Liver (tissue), 3 donors: ENCODE measurements at regions not wholly inside any gene's neighbourhood (a gene's known extent, or its start where the extent isn't known, plus 50 kb on each side); places are given as distances from the start of the nearest gene placed in this dataset.

Experiments
- ATF3 ChIP-seq: IDR thresholded peaks from 2 replicates; pipeline ENCODE4 v1.6.1; 2016; ENCODE audit warnings: antibody characterized with exemption
- EGR1 ChIP-seq, 2 donors: IDR thresholded peaks; 2 replicates each; pipeline ENCODE4 v1.6.1; 2016 to 2018; ENCODE audit warnings: antibody characterized with exemption in 2 of 2, low read depth in 2 of 2
- GABPA ChIP-seq, 2 donors: IDR thresholded peaks in 1 of 2; conservative IDR thresholded peaks in 1 of 2; 2 replicates each; pipeline ENCODE4 v1.6.1; 2016; ENCODE audit warnings: antibody characterized with exemption in 2 of 2, mild to moderate bottlenecking in 1 of 2, moderate library complexity in 1 of 2
- HNF4A ChIP-seq, 2 donors: conservative IDR thresholded peaks; 2 replicates each; pipeline ENCODE4 v1.6.1; 2016; ENCODE audit warnings: antibody characterized with exemption in 2 of 2, mild to moderate bottlenecking in 2 of 2
- JUND ChIP-seq, 2 donors: IDR thresholded peaks; 2 replicates each; pipeline ENCODE4 v1.6.1; 2016; ENCODE audit warnings: antibody characterized with exemption in 2 of 2
- RAD21 ChIP-seq, 2 donors: IDR thresholded peaks; 2 replicates each; pipeline ENCODE4 v1.6.1; 2016; ENCODE audit warnings: antibody characterized with exemption in 2 of 2, mild to moderate bottlenecking in 2 of 2
- SP1 ChIP-seq: IDR thresholded peaks from 2 replicates; pipeline ENCODE4 v1.6.1; 2018; ENCODE audit warnings: antibody characterized with exemption, mild to moderate bottlenecking
- TAF1 ChIP-seq: conservative IDR thresholded peaks from 2 replicates; pipeline ENCODE4 v1.6.1; 2016; ENCODE audit warnings: antibody characterized with exemption, mild to moderate bottlenecking
- YY1 ChIP-seq: IDR thresholded peaks from 2 replicates; pipeline ENCODE4 v1.6.1; 2016; ENCODE audit warnings: antibody characterized with exemption, mild to moderate bottlenecking
- TF ChIP-seq, protein P1 (sequence below): fragments of 150-350 bp; IDR thresholded peaks from 2 replicates; pipeline ENCODE4 v1.5.1; 2017; ENCODE audit warnings: improper control_type of control experiment, low read depth, low read length; ENCODE audit not compliant: missing input control
- TF ChIP-seq, protein P2 (sequence below): IDR thresholded peaks from 2 replicates; pipeline ENCODE4 v1.6.1; 2016; ENCODE audit warnings: antibody characterized with exemption, mild to moderate bottlenecking
- TF ChIP-seq, protein P3 (sequence below): IDR thresholded peaks from 2 replicates; pipeline ENCODE4 v1.6.1; 2016; ENCODE audit warnings: antibody characterized with exemption
- donor health status: healthy.
- donor health status: healthy.

DNA sequence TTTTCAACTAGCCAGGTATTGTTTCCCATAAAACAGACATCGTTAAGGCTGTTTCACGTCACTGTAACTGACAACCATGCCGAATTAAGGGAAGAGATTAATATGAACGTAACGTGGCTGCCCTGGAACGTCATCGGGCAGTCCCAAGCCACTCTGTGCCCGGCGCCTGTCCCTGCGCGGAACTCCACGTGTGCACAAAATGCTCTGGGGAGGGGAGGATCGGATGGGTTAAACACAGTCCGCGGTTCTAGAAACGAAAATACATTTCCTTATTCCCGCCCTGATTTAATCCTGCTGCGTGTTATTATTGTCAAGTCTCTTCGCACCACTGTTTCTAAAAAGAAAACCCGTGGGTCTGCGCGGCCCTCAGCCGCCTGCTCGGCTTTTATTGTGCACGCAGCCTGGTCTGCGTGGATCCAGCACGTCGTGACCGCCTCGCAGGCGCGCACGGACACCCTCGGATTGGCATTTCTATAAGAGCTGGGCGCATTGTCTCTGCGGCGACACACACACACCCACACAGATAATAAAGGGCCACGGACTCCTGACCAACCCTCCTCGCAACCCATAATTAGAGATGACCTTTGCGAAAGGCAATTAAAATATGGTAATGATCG is 69.6 kb upstream of the BCOR start:
- TF ChIP-seq HNF4A (conservative IDR thresholded peaks at IDR 0.05) (no peak), RAD21 (IDR thresholded peaks at IDR 0.05) (no peak), ATF3 (no peak), TAF1 (no peak), YY1 (no peak), EGR1 (IDR thresholded peaks at IDR 0.05; ENCODE audit: low read depth in 2 of 2) (no peak), SP1 (no peak), JUND (IDR thresholded peaks at IDR 0.05) (no peak), GABPA (IDR thresholded peaks at IDR 0.05 in 1 of 2, conservative IDR thresholded peaks at IDR 0.05 in 1 of 2) (no peak)
- TF ChIP-seq, protein P1, sequence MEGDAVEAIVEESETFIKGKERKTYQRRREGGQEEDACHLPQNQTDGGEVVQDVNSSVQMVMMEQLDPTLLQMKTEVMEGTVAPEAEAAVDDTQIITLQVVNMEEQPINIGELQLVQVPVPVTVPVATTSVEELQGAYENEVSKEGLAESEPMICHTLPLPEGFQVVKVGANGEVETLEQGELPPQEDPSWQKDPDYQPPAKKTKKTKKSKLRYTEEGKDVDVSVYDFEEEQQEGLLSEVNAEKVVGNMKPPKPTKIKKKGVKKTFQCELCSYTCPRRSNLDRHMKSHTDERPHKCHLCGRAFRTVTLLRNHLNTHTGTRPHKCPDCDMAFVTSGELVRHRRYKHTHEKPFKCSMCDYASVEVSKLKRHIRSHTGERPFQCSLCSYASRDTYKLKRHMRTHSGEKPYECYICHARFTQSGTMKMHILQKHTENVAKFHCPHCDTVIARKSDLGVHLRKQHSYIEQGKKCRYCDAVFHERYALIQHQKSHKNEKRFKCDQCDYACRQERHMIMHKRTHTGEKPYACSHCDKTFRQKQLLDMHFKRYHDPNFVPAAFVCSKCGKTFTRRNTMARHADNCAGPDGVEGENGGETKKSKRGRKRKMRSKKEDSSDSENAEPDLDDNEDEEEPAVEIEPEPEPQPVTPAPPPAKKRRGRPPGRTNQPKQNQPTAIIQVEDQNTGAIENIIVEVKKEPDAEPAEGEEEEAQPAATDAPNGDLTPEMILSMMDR: no peak
- TF ChIP-seq, protein P2, sequence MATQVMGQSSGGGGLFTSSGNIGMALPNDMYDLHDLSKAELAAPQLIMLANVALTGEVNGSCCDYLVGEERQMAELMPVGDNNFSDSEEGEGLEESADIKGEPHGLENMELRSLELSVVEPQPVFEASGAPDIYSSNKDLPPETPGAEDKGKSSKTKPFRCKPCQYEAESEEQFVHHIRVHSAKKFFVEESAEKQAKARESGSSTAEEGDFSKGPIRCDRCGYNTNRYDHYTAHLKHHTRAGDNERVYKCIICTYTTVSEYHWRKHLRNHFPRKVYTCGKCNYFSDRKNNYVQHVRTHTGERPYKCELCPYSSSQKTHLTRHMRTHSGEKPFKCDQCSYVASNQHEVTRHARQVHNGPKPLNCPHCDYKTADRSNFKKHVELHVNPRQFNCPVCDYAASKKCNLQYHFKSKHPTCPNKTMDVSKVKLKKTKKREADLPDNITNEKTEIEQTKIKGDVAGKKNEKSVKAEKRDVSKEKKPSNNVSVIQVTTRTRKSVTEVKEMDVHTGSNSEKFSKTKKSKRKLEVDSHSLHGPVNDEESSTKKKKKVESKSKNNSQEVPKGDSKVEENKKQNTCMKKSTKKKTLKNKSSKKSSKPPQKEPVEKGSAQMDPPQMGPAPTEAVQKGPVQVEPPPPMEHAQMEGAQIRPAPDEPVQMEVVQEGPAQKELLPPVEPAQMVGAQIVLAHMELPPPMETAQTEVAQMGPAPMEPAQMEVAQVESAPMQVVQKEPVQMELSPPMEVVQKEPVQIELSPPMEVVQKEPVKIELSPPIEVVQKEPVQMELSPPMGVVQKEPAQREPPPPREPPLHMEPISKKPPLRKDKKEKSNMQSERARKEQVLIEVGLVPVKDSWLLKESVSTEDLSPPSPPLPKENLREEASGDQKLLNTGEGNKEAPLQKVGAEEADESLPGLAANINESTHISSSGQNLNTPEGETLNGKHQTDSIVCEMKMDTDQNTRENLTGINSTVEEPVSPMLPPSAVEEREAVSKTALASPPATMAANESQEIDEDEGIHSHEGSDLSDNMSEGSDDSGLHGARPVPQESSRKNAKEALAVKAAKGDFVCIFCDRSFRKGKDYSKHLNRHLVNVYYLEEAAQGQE: no peak
- TF ChIP-seq, protein P3, sequence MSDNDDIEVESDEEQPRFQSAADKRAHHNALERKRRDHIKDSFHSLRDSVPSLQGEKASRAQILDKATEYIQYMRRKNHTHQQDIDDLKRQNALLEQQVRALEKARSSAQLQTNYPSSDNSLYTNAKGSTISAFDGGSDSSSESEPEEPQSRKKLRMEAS: no peak
